GM12872 (cell line): ENCODE measurements at regions not wholly inside any gene's neighbourhood (a gene's known extent, or its start where the extent isn't known, plus 50 kb on each side); places are given as distances from the start of the nearest gene placed in this dataset.

Experiments used
- TF ChIP-seq, protein P1 (sequence below): IDR thresholded peaks from 3 replicates; pipeline ENCODE4 v1.5.1; 2011; ENCODE audit warnings: low read depth, mild to moderate bottlenecking, low read length, moderate library complexity; ENCODE audit not compliant: insufficient read depth

DNA sequence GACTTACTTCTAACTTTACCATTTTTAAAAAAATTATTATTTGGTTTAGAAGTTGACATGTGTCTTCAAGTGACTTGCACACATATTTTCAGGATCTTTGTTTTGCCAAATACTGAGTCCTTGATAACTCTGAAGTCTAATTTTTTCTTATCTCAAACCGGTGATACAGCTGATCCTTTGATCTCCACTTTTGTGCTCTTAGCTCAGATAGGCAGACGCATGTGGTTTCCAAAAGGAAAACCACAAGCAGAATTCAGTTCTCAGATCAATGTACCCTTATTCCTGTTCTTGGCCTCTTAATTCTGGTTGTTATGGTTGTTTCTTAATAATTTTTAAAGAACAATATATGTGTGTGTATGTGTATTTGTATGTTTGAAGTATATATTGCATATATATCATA, 238.3 kb upstream of the EDIL3 start:
- TF ChIP-seq, protein P1, sequence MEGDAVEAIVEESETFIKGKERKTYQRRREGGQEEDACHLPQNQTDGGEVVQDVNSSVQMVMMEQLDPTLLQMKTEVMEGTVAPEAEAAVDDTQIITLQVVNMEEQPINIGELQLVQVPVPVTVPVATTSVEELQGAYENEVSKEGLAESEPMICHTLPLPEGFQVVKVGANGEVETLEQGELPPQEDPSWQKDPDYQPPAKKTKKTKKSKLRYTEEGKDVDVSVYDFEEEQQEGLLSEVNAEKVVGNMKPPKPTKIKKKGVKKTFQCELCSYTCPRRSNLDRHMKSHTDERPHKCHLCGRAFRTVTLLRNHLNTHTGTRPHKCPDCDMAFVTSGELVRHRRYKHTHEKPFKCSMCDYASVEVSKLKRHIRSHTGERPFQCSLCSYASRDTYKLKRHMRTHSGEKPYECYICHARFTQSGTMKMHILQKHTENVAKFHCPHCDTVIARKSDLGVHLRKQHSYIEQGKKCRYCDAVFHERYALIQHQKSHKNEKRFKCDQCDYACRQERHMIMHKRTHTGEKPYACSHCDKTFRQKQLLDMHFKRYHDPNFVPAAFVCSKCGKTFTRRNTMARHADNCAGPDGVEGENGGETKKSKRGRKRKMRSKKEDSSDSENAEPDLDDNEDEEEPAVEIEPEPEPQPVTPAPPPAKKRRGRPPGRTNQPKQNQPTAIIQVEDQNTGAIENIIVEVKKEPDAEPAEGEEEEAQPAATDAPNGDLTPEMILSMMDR: no peak

DNA sequence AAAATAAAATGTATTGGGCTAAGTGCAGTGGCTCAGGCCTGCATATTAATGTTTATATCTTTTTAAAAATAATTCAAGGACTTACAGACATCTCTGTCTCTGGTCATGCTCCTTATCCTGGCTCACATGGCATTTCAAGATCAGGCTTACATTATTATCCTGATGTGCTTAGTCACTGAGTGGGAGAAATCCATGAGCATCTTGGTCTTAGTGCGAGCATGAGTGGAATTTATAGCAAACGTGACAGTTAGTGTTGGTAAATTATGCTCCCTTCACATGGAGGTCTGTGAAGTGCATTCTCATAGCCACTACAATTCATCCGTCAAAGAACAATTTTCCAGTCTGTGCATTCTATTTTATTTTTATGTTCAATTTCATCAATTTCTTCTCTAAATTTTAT, 237.8 kb upstream of the EDIL3 start:
- TF ChIP-seq, protein P1: no peak

DNA sequence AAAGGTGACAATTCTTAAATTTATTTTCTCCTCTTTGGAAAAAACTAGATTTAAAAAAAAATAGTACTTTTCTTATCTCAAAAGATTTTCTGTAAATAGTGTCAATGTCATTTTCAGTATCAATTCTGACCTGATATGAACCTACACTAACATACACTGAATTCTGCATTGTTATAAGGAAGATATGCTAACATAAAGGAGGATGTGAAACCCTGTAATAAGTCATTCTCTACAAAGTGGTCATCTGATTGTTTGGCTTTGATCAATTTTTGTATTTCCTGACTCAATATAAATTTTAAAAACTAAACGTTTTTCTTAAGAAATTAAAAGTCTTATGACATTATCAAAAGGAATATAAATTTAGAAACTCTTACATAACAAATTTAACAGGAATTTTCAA, 233.6 kb upstream of the EDIL3 start:
- TF ChIP-seq, protein P1: no peak

DNA sequence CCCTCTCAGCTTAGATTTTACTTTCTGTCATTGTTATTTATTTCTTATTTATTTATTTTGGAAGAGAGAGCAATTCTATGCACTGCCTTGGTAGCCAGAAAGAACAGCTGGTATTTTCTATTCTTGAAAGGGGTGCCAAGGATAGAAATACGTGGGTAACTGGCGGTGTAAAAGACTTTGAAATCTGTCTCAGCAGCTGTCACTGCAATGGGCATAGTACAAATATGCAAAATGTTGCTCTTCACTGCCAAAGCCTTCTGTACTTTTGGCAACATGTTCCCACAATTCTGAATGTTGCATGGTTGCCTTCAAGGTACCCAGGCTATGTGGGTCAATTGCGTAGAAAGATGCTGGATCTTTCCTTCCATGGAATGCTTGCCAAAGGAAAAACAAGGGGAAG, 230.2 kb upstream of the EDIL3 start:
- TF ChIP-seq, protein P1: no peak

DNA sequence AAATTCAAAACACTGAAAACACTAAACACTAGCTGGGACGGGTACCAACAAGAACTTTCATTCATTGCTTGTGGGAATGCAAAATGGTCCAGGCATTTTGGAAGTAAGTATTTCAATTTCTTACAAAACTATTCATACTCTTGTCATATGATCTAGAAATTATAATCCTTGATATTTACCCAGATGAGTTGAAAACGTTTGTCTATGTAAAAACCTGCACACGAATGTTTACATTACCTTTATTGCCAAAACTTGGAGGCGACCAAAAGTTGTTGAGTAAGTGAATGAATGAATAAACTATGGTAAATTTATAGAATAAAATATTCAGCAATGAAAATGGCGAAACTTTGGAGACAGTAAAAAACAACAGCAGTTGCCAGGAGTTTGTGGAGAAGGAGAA, 222.1 kb upstream of the EDIL3 start:
- TF ChIP-seq, protein P1: no peak

DNA sequence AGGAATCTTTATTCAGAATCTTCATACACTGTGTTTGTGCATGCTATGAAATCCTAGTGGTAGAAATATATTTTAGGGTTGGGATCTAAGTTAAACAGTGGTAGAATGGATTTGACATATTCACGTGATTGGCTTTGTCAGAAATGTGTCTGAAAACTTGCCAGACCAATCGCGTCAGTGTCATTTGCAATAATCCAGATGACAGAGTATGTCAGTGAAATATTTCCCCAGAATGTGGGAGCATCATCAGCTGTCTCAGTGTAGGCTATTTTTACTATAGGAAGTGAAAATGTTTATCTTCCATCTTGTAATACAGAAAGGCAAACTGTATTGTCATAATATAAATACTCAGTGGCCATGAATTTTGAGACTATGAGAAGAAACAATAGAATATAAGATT, 220.6 kb upstream of the EDIL3 start:
- TF ChIP-seq, protein P1: no peak

DNA sequence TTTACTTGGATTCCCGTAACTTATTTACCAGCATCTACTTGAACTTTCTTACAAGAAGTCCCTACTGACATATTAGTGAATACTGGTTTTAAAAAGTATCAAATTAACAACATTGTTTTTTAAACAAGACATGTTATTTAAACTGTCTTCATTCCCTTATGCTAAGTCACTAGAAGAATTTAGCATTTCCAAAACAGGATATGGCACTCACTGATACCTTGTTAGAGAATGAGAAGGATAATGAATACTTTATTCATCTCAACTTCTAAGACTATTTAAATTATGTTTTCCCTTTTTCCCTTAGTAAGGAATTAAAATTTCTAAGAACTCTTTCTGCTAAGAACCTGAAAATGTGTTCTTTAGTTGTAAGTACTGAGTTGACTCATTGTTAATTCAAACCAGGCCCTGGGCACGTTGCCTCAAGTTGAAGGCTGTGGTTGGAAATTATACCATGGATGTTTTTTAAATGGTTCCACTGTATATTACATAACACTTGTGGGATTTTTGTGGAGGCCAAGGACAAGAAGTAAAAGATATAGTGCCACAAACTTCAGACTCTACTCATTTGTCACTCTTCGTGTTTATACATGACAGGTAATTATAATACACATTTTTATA, 219.0 kb upstream of the EDIL3 start:
- TF ChIP-seq, protein P1: no peak
